Pancreas (tissue), 10 donors: ENCODE measurements at regions not wholly inside any gene's neighbourhood (a gene's known extent, or its start where the extent isn't known, plus 50 kb on each side); places are given as distances from the start of the nearest gene placed in this dataset.

ENCODE experiments used
- ATAC-seq, 4 donors: fragments of 200-7000 bp; cut with Tn5 transposase; one replicate each; pipeline versions ENCODE4 v1.8.0 to v1.9.1; 2020; ENCODE audit warnings: mild to moderate bottlenecking in 4 of 4, moderate library complexity in 4 of 4
- DNase-seq, 6 donors: peaks; one replicate each; pipeline ENCODE4 v3.0.0-alpha.2; 2020
- FAIRE-seq: peaks from 2 replicates; lab custom pipeline; 2012; peaks lifted over from hg19 to GRCh38; lab: Jason Lieb, UNC
- H3K27ac ChIP-seq, 4 donors: fragments of 200-600 bp; sonication (generic); 1 replicate in 3 of 4; 2 replicates in 1 of 4; pipeline versions ENCODE4 v1.5.0 to v1.8.0; 2020
- H3K27me3 ChIP-seq, 4 donors: fragments of 200-600 bp; one replicate each; pipeline ENCODE4 v1.8.0; 2021
- H3K36me3 ChIP-seq, 3 donors: fragments of 200-600 bp; sonication (generic) in 1 of 3; one replicate each; pipeline versions ENCODE4 v1.5.0 to v1.8.0; 2020 to 2021
- H3K4me1 ChIP-seq, 3 donors: fragments of 200-600 bp; one replicate each; pipeline ENCODE4 v1.8.0; 2021
- H3K4me3 ChIP-seq, 4 donors: fragments of 200-600 bp; sonication (generic) in 2 of 4; one replicate each; pipeline versions ENCODE4 v1.5.0 to v1.8.0; 2020 to 2021
- H3K9me3 ChIP-seq, 4 donors: fragments of 200-600 bp; one replicate each; pipeline ENCODE4 v1.8.0; 2021
- WGBS, 2 donors: extraction: QIAGEN DNeasy Blood & Tissue Kit; methylation state at CpG; one replicate each; pipeline ENCODE4 v1.1.7; 2013; 5-methylcytosine and 5-hydroxymethylcytosine counted together
- intact Hi-C, 3 donors: fragments of 100-400 bp; cut with DNase I; formaldehyde crosslinking; loops; one replicate each; pipeline versions ENCODE4 v1.11.1 to v1.14.2; 2022
- TF ChIP-seq, protein P1 (sequence below), 4 donors: fragments of 200-600 bp; sonication (generic) in 3 of 4; IDR thresholded peaks; one replicate each; pipeline versions ENCODE4 v1.5.0 to v1.8.0; 2021; ENCODE audit warnings: antibody characterized with exemption in 4 of 4
- donor health status: healthy with polysubstance abuse.
- donor health status: DM: no; HTN: no; CAD: no; lungs with moderate emphysema.
- donor health status: DM: no; HTN: no; CAD: no.
- donor health status: control.
- donor health status: control.
- donor health status: Bipolar disorder and iron deficiency.
- donor health status: DM: yes; HTN: yes; CAD: no.
- donor health status: DM: no; HTN: no; CAD: no.
- donor health status: DM: no; HTN: no; CAD: no.
- donor health status: DM: yes; HTN: yes; CAD: no.

DNA sequence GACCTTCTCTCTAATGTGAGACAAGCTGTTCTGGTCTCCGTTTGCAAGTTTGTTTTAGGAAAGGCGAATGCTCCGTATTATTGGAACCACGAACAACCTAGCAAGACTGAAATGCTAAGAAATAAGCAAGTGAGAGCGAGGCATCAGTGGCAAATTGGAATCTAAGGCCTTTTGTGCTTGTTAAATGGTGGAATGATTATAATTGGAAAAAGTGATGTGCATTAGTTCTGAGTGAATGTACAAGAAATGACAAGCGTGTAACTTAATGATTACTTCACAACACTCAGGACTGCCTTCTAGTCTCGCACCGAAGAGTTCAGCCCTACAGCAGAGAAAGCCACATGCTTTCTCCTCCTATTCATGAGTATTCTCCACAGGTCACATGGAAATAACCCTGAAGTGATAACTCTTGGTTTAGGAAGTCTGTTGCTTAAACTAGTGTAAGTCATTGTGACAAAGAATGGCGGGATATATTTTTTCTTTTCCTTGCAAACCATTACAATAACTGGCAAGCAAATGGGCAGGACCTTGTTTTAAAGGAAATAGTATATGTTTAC is 392.2 kb upstream of the FIGN start:
- no peaks in the 10 kb centered on the region for H3K4me1 ChIP-seq
- H3K27me3 ChIP-seq = no peaks in the 10 kb centered on the region
- DNase-seq = no peak
- no peak for ATAC-seq
- WGBS, 2 donors = 81 to 85% methylated on average over 9 of the region's 9 CpGs
- H3K4me3 ChIP-seq = no peak overlapping the region
- intact Hi-C loops = no loop called here
- no peak overlapping the region for H3K27ac ChIP-seq
- TF ChIP-seq, protein P1, sequence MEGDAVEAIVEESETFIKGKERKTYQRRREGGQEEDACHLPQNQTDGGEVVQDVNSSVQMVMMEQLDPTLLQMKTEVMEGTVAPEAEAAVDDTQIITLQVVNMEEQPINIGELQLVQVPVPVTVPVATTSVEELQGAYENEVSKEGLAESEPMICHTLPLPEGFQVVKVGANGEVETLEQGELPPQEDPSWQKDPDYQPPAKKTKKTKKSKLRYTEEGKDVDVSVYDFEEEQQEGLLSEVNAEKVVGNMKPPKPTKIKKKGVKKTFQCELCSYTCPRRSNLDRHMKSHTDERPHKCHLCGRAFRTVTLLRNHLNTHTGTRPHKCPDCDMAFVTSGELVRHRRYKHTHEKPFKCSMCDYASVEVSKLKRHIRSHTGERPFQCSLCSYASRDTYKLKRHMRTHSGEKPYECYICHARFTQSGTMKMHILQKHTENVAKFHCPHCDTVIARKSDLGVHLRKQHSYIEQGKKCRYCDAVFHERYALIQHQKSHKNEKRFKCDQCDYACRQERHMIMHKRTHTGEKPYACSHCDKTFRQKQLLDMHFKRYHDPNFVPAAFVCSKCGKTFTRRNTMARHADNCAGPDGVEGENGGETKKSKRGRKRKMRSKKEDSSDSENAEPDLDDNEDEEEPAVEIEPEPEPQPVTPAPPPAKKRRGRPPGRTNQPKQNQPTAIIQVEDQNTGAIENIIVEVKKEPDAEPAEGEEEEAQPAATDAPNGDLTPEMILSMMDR (IDR thresholded peaks at IDR 0.05) = no peak
- H3K36me3 ChIP-seq = no peaks in the 10 kb centered on the region
- FAIRE-seq = no peak
- H3K9me3 ChIP-seq = no peaks in the 10 kb centered on the region

DNA sequence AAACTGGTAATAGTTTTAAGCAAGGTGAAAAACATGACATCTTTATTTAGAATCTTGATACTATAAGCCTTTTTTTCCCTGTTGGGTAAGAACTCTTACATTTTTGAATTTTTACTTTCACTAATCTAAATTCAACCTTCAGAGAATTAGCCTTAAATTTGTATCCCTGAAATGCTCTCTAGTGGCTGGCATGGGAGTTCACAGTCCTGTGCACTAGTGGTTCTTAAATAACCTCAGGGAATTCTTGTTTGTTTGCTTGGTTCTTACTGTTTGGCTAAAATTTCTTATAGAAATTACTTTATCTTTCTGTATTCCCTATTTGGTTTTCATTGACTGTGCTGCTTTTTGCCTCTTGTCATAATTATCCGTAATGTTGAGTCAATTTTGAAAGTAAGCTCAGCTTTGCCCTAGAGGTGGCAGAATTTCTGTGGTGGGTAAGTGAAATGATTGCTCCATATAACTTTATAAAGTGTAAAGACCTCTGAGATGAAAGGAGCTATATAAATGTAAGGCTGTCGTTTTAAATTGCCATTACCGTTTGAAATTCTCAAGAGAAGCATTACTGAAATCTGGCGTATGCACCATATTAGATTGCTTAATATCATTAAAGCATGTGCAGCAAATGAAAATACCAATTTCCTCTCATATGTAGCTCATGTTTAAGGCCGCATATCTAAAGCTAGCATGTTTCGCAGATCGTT is 391.3 kb upstream of the FIGN start:
- TF ChIP-seq, protein P1 (IDR thresholded peaks at IDR 0.05) = no peak
- Histone ChIP-seq H3K4me3 (no peak overlapping the region), H3K27me3 (no peaks in the 10 kb centered on the region), H3K9me3 (no peaks in the 10 kb centered on the region), H3K36me3 (no peaks in the 10 kb centered on the region), H3K4me1 (no peaks in the 10 kb centered on the region), H3K27ac (no peak overlapping the region)
- ATAC-seq = no peak
- WGBS, 2 donors = 73 to 79% methylated on average over 7 of the region's 7 CpGs
- intact Hi-C loops = no loop called here
- no peak for DNase-seq
- no peak for FAIRE-seq

DNA sequence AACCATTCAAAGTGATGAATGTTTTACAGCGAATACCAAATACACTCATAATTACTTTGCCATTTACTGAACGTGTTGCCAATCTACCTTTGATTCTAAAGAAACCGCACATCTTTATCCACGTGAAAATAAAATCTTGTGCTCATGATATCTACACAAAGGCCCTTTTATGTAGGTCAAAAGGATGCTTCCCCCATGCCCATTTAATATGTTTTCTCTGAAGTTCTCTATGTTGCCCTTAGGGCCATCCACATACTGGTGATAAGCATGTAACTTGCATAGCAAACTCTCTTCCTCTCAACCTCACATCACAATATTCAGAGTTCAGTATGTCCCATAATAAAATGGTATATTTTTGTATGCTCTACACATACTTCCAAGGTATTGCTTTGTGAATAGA is 380.0 kb upstream of the FIGN start:
- DNase-seq (no peak), ATAC-seq (no peak), FAIRE-seq (no peak)
- WGBS, 2 donors = 61 to 66% methylated on average over 4 of the region's 4 CpGs
- Histone ChIP-seq H3K9me3 (no peaks in the 10 kb centered on the region), H3K4me3 (no peak overlapping the region), H3K27me3 (no peaks in the 10 kb centered on the region), H3K4me1 (no peaks in the 10 kb centered on the region), H3K27ac (no peak overlapping the region), H3K36me3 (no peaks in the 10 kb centered on the region)
- TF ChIP-seq, protein P1 (IDR thresholded peaks at IDR 0.05) = no peak
- intact Hi-C loops = no loop called here

DNA sequence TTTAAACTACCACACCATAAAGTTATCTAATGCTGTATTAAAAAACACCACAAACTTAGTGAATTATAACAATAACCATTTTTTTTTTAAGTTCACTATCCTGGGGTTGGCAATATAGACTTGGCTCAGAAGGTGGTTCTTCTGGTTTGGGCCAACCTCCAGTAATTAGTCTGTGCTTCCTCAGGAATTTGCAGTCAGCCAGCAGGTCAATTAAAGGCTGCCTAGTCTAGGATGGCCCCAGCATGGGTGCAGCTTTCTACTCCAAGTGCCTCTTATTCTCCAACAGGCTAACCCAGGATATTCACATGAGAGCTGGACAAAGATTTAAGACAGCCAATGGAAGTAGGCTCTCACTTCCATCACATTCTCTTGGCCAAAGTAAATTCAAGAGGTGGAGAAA is 379.1 kb upstream of the FIGN start:
- TF ChIP-seq, protein P1 (IDR thresholded peaks at IDR 0.05) = no peak
- DNase-seq = no peak
- no peak for FAIRE-seq

DNA sequence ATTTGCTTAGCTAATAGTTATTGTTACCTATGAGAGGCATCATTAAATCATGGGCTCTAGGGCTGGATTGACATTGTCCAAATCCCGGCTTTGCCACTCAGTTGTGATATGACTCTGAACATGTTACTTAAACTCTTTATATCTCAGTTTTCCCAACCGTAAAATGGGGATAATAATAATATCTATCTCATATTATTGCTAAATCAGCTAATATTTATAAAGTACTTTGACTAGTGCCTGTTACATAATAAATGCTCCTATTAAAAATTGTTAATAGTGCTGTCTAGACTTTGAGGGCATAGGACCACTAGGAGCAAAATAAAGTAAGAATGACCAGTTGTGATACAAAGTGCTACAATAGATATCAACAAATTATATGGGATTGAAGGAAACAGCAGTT is 376.3 kb upstream of the FIGN start:
- no peak for ATAC-seq
- Histone ChIP-seq H3K27me3 (no peaks in the 10 kb centered on the region), H3K27ac (no peak overlapping the region), H3K9me3 (no peaks in the 10 kb centered on the region), H3K4me1 (no peaks in the 10 kb centered on the region), H3K4me3 (no peak overlapping the region), H3K36me3 (no peaks in the 10 kb centered on the region)
- intact Hi-C loops = no loop called here
- DNase-seq = no peak
- no peak for FAIRE-seq
- TF ChIP-seq, protein P1 (IDR thresholded peaks at IDR 0.05) = no peak
- 71 to 86% methylated on average over 2 of the region's 2 CpGs for WGBS, 2 donors

More for the DNA sequence above, 379.1 kb upstream of the FIGN start:
- Histone ChIP-seq H3K27ac (no peak overlapping the region), H3K4me1 (no peaks in the 10 kb centered on the region), H3K27me3 (no peaks in the 10 kb centered on the region), H3K9me3 (no peaks in the 10 kb centered on the region), H3K36me3 (no peaks in the 10 kb centered on the region), H3K4me3 (no peak overlapping the region)
- no peak for ATAC-seq
- intact Hi-C loops = no loop called here
